ENCODE measurements at regions not wholly inside any gene's neighbourhood (a gene's known extent, or its start where the extent isn't known, plus 50 kb on each side); places are given as distances from the start of the nearest gene placed in this dataset.

GRCh38 chr2:219803294-219803693 is 175.9 kb downstream of the SLC4A3 start:
- DNase-seq, result peak in 1 of 5 donors; percentile 14
- peaks cover 0 to 5% (median 0%) of the 10 kb centered on the region in 3 donors for H3K9me3 ChIP-seq (ENCODE audit: control insufficient read depth in 2 of 3, insufficient read depth in 1 of 3, low read length in 3 of 3)
- no peaks in the 10 kb centered on the region for H3K36me3 ChIP-seq (ENCODE audit: control insufficient read depth in 2 of 3, insufficient read depth in 3 of 3, low read length in 3 of 3)
- H3K4me1 ChIP-seq (ENCODE audit: control insufficient read depth in 2 of 3, insufficient read depth in 2 of 3, low read depth in 1 of 3, low read length in 3 of 3), result no peaks in the 10 kb centered on the region
- intact Hi-C loops (cut with DNase I), result no loop called here
- no peak for TF ChIP-seq CTCF (IDR thresholded peaks at IDR 0.05; ENCODE audit: borderline replicate concordance, extremely low read depth, insufficient read depth)
- H3K27me3 ChIP-seq (ENCODE audit: control insufficient read depth, insufficient read depth, low read length), result no peaks in the 10 kb centered on the region
- H3K27ac ChIP-seq (ENCODE audit: low read depth in 2 of 2, low read length in 2 of 2), result no peak overlapping the region
- FAIRE-seq, result no peak
- no peak overlapping the region for H3K9ac ChIP-seq (ENCODE audit: low read length in 3 of 3)
- no peak overlapping the region for H3K4me3 ChIP-seq (ENCODE audit: low read length in 3 of 3)

GRCh38 chr2:219810895-219811294 is 183.5 kb downstream of the SLC4A3 start:
- intact Hi-C loops (cut with DNase I), result no loop called here
- H3K9me3 ChIP-seq (ENCODE audit: control insufficient read depth in 2 of 3, insufficient read depth in 1 of 3, low read length in 3 of 3), result peaks cover 0 to 8% (median 3%) of the 10 kb centered on the region in 3 donors
- H3K9ac ChIP-seq (ENCODE audit: low read length in 3 of 3), result no peak overlapping the region
- TF ChIP-seq CTCF (IDR thresholded peaks at IDR 0.05; ENCODE audit: borderline replicate concordance, extremely low read depth, insufficient read depth), result no peak
- no peak overlapping the region for H3K4me3 ChIP-seq (ENCODE audit: low read length in 3 of 3)
- no peaks in the 10 kb centered on the region for H3K27me3 ChIP-seq (ENCODE audit: control insufficient read depth, insufficient read depth, low read length)
- no peaks in the 10 kb centered on the region for H3K36me3 ChIP-seq (ENCODE audit: control insufficient read depth in 2 of 3, insufficient read depth in 3 of 3, low read length in 3 of 3)
- no peak overlapping the region for H3K27ac ChIP-seq (ENCODE audit: low read depth in 2 of 2, low read length in 2 of 2)
- no peak for DNase-seq
- no peaks in the 10 kb centered on the region for H3K4me1 ChIP-seq (ENCODE audit: control insufficient read depth in 2 of 3, insufficient read depth in 2 of 3, low read depth in 1 of 3, low read length in 3 of 3)
- FAIRE-seq, result no peak

GRCh38 chr2:219812672-219813071 is 185.2 kb downstream of the SLC4A3 start:
- Histone ChIP-seq H3K9me3 (ENCODE audit: control insufficient read depth in 2 of 3, insufficient read depth in 1 of 3, low read length in 3 of 3) (peaks cover 0 to 8% (median under 1%) of the 10 kb centered on the region in 3 donors), H3K4me1 (ENCODE audit: control insufficient read depth in 2 of 3, insufficient read depth in 2 of 3, low read depth in 1 of 3, low read length in 3 of 3) (no peaks in the 10 kb centered on the region), H3K27me3 (ENCODE audit: control insufficient read depth, insufficient read depth, low read length) (no peaks in the 10 kb centered on the region), H3K4me3 (ENCODE audit: low read length in 3 of 3) (no peak overlapping the region), H3K36me3 (ENCODE audit: control insufficient read depth in 2 of 3, insufficient read depth in 3 of 3, low read length in 3 of 3) (no peaks in the 10 kb centered on the region), H3K27ac (ENCODE audit: low read depth in 2 of 2, low read length in 2 of 2) (no peak overlapping the region), H3K9ac (ENCODE audit: low read length in 3 of 3) (no peak overlapping the region)
- DNase-seq (no peak), FAIRE-seq (no peak)
- no peak for TF ChIP-seq CTCF (IDR thresholded peaks at IDR 0.05; ENCODE audit: borderline replicate concordance, extremely low read depth, insufficient read depth)
- intact Hi-C loops (cut with DNase I), result no loop called here

GRCh38 chr2:219820767-219821166 is 193.3 kb downstream of the SLC4A3 start:
- no peak for FAIRE-seq
- Histone ChIP-seq H3K27ac (ENCODE audit: low read depth in 2 of 2, low read length in 2 of 2) (no peak overlapping the region), H3K9me3 (ENCODE audit: control insufficient read depth in 2 of 3, insufficient read depth in 1 of 3, low read length in 3 of 3) (no peaks in the 10 kb centered on the region), H3K27me3 (ENCODE audit: control insufficient read depth, insufficient read depth, low read length) (no peaks in the 10 kb centered on the region), H3K36me3 (ENCODE audit: control insufficient read depth in 2 of 3, insufficient read depth in 3 of 3, low read length in 3 of 3) (no peaks in the 10 kb centered on the region), H3K4me3 (ENCODE audit: low read length in 3 of 3) (no peak overlapping the region), H3K9ac (ENCODE audit: low read length in 3 of 3) (no peak overlapping the region), H3K4me1 (ENCODE audit: control insufficient read depth in 2 of 3, insufficient read depth in 2 of 3, low read depth in 1 of 3, low read length in 3 of 3) (no peaks in the 10 kb centered on the region)
- intact Hi-C loops (cut with DNase I), result no loop called here
- no peak for DNase-seq
- TF ChIP-seq CTCF (IDR thresholded peaks at IDR 0.05; ENCODE audit: borderline replicate concordance, extremely low read depth, insufficient read depth), result no peak

Data from kidney (tissue), 13 donors.